ENCODE measurements at regions not wholly inside any gene's neighbourhood (a gene's known extent, or its start where the extent isn't known, plus 50 kb on each side); places are given as distances from the start of the nearest gene placed in this dataset.

DNA sequence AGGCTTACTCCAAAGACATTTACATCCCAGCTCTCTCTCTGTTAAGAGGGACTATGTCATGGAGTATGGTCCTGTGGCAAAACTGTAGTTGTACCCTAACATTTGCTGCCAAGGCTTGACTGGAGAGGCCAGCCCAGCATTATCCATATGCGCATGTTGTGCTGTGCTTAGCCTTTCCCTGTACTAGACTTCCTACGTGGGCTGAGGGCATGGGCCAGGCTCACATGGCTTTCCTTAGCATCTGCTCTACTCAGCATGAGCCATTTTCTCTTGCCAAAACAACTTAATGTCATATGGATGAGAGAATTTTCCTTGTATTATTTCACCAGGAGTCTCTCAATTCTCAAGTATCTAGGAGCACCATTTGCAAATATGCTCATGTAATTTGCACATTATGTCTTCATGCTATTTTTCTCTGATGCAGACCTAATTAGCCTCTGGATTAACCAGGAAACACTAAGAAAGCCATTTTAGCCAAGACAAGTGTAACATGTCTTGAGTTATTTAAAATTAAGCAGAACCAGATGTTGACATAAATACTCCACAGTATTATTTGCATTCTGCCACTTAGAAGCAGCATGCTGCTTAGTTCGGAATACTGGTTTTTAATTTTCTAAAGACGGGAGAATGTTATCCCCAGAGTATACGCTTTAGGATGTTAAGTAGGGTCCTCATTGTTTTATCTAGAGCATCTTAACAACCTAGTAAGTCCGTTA, 71.7 kb upstream of the FAR1 start:
- H3K27ac ChIP-seq (replicated peaks in 1 of 4) = no peak overlapping the region
- no peaks in the 10 kb centered on the region for H3K27me3 ChIP-seq
- H3K4me1 ChIP-seq = no peaks in the 10 kb centered on the region
- TF ChIP-seq POLR2AphosphoS5 (IDR thresholded peaks at IDR 0.05) (no peak), POLR2A (IDR thresholded peaks at IDR 0.05; ENCODE audit: low read depth) (no peak), EP300 (IDR thresholded peaks at IDR 0.05) (no peak)
- TF ChIP-seq, protein P1, sequence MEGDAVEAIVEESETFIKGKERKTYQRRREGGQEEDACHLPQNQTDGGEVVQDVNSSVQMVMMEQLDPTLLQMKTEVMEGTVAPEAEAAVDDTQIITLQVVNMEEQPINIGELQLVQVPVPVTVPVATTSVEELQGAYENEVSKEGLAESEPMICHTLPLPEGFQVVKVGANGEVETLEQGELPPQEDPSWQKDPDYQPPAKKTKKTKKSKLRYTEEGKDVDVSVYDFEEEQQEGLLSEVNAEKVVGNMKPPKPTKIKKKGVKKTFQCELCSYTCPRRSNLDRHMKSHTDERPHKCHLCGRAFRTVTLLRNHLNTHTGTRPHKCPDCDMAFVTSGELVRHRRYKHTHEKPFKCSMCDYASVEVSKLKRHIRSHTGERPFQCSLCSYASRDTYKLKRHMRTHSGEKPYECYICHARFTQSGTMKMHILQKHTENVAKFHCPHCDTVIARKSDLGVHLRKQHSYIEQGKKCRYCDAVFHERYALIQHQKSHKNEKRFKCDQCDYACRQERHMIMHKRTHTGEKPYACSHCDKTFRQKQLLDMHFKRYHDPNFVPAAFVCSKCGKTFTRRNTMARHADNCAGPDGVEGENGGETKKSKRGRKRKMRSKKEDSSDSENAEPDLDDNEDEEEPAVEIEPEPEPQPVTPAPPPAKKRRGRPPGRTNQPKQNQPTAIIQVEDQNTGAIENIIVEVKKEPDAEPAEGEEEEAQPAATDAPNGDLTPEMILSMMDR (IDR thresholded peaks at IDR 0.05) = no peak
- H3K4me3 ChIP-seq = no peak overlapping the region
- DNase-seq (ENCODE audit: extremely low spot score) = no peak
- intact Hi-C loops (cut with DNase I) = no loop called here
- H3K9me3 ChIP-seq = no peaks in the 10 kb centered on the region
- no peaks in the 10 kb centered on the region for H3K36me3 ChIP-seq
- WGBS = 63% methylated on average over 6 of the region's 6 CpGs

DNA sequence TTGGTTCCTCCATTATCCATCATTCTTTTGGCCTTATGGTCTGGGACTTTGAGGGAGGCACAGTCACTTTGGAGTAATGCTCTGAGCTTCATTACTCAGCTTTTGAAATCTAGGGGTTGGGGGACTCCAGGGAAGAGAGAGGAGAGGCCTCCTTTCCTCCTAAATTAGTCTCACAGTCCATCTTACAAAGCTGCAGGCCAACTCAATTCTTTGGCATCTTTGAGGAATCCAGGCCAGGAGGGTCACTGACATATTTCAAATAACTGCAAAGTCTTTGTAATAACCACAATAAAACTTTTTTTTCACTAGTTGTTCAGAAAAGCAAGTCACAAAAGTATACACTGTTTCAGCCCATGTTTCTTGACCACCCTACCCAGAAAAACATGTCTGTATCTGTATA, 73.3 kb upstream of the FAR1 start:
- peaks cover 0 to 4% (median 0%) of the 10 kb centered on the region in 4 donors for H3K9me3 ChIP-seq
- no peak for DNase-seq (ENCODE audit: extremely low spot score)
- H3K4me1 ChIP-seq = no peaks in the 10 kb centered on the region
- intact Hi-C loops (cut with DNase I) = no loop called here
- no peak overlapping the region for H3K27ac ChIP-seq (replicated peaks in 1 of 4)
- no peak overlapping the region for H3K4me3 ChIP-seq
- no peaks in the 10 kb centered on the region for H3K27me3 ChIP-seq
- TF ChIP-seq, protein P1 (IDR thresholded peaks at IDR 0.05) = no peak
- TF ChIP-seq POLR2A (IDR thresholded peaks at IDR 0.05; ENCODE audit: low read depth) (no peak), POLR2AphosphoS5 (IDR thresholded peaks at IDR 0.05) (no peak), EP300 (IDR thresholded peaks at IDR 0.05) (no peak)
- H3K36me3 ChIP-seq = no peaks in the 10 kb centered on the region

DNA sequence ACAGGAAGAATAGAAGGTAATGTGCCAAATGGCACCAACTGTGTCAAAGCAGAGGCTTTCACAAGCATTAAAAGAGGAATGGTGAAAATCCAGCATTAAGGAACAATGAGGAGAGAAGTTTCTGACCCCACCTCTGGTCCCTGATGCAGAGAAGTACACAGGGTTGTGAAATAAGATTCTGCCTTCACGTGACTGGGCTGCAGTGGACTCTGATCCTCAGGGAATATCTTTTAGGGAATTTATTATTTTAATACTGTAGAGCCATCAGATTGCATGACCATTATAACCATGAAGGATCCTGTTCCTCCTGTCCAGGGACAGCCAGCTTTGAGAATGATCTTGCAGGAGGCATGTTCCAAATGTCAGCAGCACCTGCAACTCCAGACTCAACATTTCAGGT, 74.4 kb upstream of the FAR1 start:
- TF ChIP-seq, protein P1 (IDR thresholded peaks at IDR 0.05) = no peak
- no peak for TF ChIP-seq EP300 (IDR thresholded peaks at IDR 0.05)
- TF ChIP-seq POLR2A (IDR thresholded peaks at IDR 0.05; ENCODE audit: low read depth) = no peak
- TF ChIP-seq POLR2AphosphoS5 (IDR thresholded peaks at IDR 0.05) = no peak
- H3K4me3 ChIP-seq = no peak overlapping the region
- H3K27ac ChIP-seq (replicated peaks in 1 of 4) = no peak overlapping the region
- intact Hi-C loops (cut with DNase I) = no loop called here
- no peaks in the 10 kb centered on the region for H3K36me3 ChIP-seq
- no peak for DNase-seq (ENCODE audit: extremely low spot score)
- no peaks in the 10 kb centered on the region for H3K4me1 ChIP-seq
- H3K9me3 ChIP-seq = peaks cover 0 to 4% (median 0%) of the 10 kb centered on the region in 4 donors
- H3K27me3 ChIP-seq = no peaks in the 10 kb centered on the region
- WGBS = 35% methylated on average over 1 of the region's 1 CpG

DNA sequence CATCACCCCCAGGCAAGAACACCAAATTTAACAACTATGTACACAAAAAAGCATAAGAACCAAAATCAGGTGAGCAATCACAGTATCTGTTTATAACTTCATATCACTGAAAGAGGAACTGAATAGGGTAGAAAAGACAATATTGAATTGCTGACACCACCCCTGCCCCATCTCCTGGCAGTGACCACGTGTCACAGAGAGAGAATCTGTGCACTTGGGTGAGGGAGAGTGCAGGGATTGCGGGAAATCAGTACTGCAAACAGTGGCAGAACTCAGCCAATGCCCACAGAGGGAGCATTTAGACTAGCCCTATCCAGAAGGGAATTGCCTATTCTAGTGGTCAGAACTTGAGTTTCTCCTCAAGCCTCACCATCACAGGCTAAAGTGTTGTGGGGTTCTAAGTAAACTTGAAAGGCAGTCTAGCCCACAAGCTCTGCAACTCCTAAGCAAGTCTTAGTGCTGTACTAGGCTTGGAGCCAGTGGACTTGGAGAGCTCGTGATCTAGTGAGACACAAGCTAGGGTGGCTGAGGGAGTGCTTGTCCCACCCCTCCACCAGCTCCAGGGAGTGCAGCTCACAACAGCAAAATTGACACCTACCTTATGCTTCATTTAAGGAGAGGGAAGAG, 82.8 kb upstream of the PTH start:
- peaks cover 0 to 10% (median 0%) of the 10 kb centered on the region in 4 donors for H3K27me3 ChIP-seq
- DNase-seq (ENCODE audit: extremely low spot score) = peak; percentile 90
- intact Hi-C loops (cut with DNase I) = no loop called here
- WGBS = 51% methylated on average over 3 of the region's 3 CpGs
- no peak overlapping the region for H3K27ac ChIP-seq (replicated peaks in 1 of 4)
- TF ChIP-seq EP300 (IDR thresholded peaks at IDR 0.05) (no peak), POLR2AphosphoS5 (IDR thresholded peaks at IDR 0.05) (no peak), POLR2A (IDR thresholded peaks at IDR 0.05; ENCODE audit: low read depth) (no peak)
- TF ChIP-seq, protein P1 (IDR thresholded peaks at IDR 0.05) = no peak
- H3K4me3 ChIP-seq = no peak overlapping the region
- peaks cover 0 to 7% (median 0%) of the 10 kb centered on the region in 4 donors for H3K9me3 ChIP-seq
- H3K36me3 ChIP-seq = no peaks in the 10 kb centered on the region
- no peaks in the 10 kb centered on the region for H3K4me1 ChIP-seq

Measured in esophagus muscularis mucosa (tissue), 4 donors.